GM12874 (cell line): ENCODE measurements at regions not wholly inside any gene's neighbourhood (a gene's known extent, or its start where the extent isn't known, plus 50 kb on each side); places are given as distances from the start of the nearest gene placed in this dataset.

Source experiments
- CTCF ChIP-seq: IDR thresholded peaks from 2 replicates; pipeline ENCODE4 v1.5.1; 2011; ENCODE audit warnings: low read depth, mild to moderate bottlenecking, control low read depth, low read length, moderate library complexity; ENCODE audit not compliant: insufficient read depth

DNA sequence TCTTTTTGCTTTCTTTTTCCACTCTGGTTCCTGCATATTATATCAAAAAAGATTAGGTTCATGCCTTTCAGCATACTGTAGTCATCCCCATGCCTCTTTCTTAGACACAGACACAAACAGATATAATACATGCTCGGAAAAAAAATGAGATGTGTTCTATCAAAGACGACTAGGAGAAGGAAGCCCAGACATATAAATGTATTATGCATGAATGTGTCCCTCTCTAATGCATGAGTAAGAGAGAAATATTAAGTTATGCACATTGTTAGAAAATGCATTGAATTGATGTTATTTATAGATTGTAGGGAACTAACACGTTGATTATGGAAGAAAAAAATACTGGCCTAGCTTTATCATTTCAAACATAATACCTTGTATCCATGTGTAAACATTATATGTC is 252.4 kb upstream of the BCHE start:
- no peak for TF ChIP-seq CTCF

DNA sequence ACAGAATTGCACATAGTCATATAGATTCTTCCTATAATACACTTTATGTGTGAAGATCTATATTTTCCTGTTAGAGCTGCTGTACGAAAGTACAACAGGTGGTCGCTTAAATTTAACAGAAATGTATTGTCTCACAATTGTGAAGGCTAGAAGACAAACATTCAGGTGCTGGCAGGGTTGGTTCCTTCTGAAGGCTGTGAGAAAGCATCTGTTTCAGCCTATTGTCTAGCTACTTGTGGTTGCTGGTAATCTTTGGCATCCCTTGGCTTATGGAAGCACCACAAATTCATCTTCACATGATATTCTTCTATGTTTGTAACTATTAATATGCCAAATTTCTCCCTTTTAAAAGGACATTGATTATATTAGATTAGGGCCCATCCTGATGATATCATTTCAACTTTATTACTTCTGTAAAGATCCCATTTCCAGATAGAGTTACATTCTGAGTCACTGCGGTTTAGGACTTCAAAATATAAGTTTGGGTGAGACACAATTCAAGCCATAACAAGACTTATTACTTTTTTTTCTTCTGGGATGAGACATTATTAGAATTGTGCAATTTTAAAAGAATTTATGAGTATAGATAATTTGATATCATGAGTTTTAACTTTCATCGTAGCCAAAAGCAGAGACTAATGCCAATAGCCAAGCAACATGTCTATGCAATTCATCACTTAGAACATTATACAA is 248.1 kb upstream of the BCHE start:
- TF ChIP-seq CTCF = no peak

DNA sequence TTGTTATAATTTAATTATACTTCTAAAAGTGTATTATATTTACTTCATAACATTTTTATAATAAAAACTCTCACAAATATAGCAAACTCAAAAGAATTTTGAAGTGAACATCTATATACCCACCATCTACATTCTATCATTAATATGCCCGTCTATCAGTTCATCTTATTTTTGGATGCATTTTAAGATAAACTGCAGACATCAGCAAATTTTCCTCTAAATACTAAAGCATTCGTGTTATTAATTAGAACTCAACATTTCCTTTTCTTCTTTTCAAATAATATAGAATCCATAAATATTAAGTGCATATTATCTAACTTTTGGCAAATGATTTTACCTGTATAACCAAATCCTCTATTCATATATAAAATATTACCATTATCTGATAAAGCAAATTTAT is 242.9 kb upstream of the BCHE start:
- no peak for TF ChIP-seq CTCF

DNA sequence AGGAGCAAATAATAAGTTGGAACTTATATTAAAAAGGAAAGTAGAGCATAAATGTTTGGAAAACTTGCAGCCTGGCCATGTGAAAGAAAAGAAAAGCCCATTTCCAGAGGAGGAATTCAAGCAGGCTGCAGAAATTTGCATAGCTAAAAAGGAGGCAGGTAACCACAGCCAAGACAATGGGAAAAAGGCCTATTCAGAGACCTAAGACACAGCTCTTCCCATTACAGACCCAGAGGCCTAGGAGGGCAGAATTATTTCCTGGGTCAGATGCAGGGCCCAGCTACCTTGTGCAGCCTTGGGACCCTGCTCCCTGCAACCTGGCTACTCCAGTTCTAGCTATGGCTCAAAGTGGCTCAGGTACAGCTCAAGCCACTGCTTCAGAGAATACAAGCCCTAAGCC is 234.6 kb upstream of the BCHE start:
- TF ChIP-seq CTCF = no peak

DNA sequence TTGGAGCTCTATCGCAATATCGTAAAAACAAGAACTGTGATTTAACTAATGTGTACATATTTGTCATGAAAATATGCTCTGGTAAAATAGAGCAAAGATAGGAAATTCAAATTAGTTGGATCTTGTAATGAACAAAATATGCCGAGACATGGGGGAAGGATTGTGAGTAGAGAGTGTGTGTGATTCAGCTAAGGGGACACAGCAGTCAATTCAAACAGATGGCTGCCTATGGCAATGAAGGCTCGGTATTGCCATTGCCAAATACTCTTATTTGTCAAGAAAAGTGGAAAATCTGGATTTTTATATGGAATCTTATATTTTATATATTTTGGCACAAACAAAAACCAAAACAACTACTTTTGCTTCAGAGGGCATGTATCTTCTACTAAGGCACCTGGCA is 227.3 kb upstream of the BCHE start:
- TF ChIP-seq CTCF = no peak

DNA sequence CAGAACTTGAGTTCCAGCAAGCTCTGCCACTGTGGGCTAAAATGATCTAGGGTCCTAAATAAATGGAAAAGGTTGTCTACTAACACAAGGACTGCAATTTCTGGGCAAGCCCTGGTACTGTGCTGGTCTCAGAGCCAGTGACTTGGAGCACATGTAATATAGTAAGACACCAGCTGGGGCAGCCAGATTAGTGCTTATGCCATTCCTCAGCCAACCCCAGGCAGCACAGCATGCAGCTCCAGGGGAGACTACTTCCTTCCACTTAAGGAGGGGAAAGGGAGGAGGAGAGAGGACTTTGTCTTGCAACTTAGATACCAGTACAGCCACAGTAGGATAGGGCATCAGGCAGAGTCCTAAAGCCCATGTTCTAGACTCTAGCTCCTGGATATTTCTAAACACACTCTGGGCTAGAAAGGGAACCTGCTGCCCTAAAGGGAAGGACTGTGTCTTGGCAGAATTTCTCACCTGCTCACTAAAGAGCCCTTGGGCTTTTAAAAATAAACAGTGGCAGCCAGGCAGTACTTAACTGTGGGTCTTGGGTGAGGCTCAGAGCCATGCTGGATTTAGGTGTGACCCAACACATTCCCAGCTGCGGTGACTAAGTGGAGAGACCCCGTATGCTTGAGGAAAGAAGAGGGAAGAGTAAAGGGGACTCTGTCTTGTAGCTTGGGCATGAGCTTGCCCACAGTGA is 223.7 kb upstream of the BCHE start:
- TF ChIP-seq CTCF = no peak

DNA sequence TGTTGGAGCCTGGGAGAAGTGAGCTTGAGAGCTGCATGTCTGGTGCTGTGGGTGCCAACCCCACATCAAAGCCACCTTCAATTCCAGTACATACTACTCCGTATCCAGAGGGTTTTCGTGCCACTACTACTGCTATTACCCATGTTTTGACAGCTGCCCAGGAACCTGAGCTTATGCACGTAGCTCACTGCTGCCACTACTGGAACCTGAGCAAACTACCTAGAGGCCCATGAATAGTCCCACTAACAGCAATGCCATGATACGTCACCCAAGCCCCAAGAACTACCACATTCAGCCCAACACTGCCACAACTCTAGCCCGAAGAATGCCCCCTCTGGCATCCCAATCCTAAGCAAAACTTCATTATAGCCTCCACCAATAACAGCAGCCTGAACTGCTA is 215.2 kb upstream of the BCHE start:
- no peak for TF ChIP-seq CTCF
